ENCODE measurements at regions not wholly inside any gene's neighbourhood (a gene's known extent, or its start where the extent isn't known, plus 50 kb on each side); places are given as distances from the start of the nearest gene placed in this dataset.

- no peaks in the 10 kb centered on the region for H3K4me1 ChIP-seq (ENCODE audit: control insufficient read depth in 4 of 4, insufficient read depth in 4 of 4, low read length in 3 of 4)
- no peak for TF ChIP-seq GABPA (IDR thresholded peaks at IDR 0.05 in 1 of 2, conservative IDR thresholded peaks at IDR 0.05 in 1 of 2)
- no peak for TF ChIP-seq JUND (IDR thresholded peaks at IDR 0.05)
- TF ChIP-seq TAF1 (conservative IDR thresholded peaks at IDR 0.05) = no peak
- no peak for TF ChIP-seq FOXA2 (IDR thresholded peaks at IDR 0.05)
- no peak for TF ChIP-seq FOXA1 (IDR thresholded peaks at IDR 0.05)
- TF ChIP-seq CTCF (IDR thresholded peaks at IDR 0.05; ENCODE audit: low read depth, low read length, missing input control) = no peak
- TF ChIP-seq ZBTB33 (IDR thresholded peaks at IDR 0.05) = no peak
- no peak for TF ChIP-seq SP1 (IDR thresholded peaks at IDR 0.05)
- no peak overlapping the region for H3K9ac ChIP-seq (ENCODE audit: low read depth in 1 of 2, low read length in 2 of 2)
- WGBS = 87% methylated on average over 4 of the region's 4 CpGs
- H3K27ac ChIP-seq (ENCODE audit: low read depth in 1 of 2, low read length in 2 of 2) = no peak overlapping the region
- no peaks in the 10 kb centered on the region for H3K9me3 ChIP-seq (ENCODE audit: control insufficient read depth in 4 of 4, low read length in 3 of 4)
- DNase-seq (ENCODE audit: low spot score) = no peak
- H3K27me3 ChIP-seq (ENCODE audit: control insufficient read depth in 4 of 4, insufficient read depth in 4 of 4, low read length in 3 of 4) = no peaks in the 10 kb centered on the region
- H3K4me3 ChIP-seq (ENCODE audit: low read depth in 1 of 3, low read length in 3 of 3) = no peak overlapping the region
- H3K36me3 ChIP-seq (ENCODE audit: control insufficient read depth in 4 of 4, insufficient read depth in 3 of 4, low read depth in 1 of 4, low read length in 3 of 4) = no peaks in the 10 kb centered on the region
These were observed 372.7 kb upstream of the RGS17 start for GRCh38 chr6:153503810-153504209.

GRCh38 chr6:153493501-153493900 is 362.4 kb upstream of the RGS17 start:
- peaks cover 0 to 3% (median 0%) of the 10 kb centered on the region in 4 donors for H3K9me3 ChIP-seq (ENCODE audit: control insufficient read depth in 4 of 4, low read length in 3 of 4)
- H3K4me3 ChIP-seq (ENCODE audit: low read depth in 1 of 3, low read length in 3 of 3) = no peak overlapping the region
- no peak for DNase-seq (ENCODE audit: low spot score)
- no peaks in the 10 kb centered on the region for H3K4me1 ChIP-seq (ENCODE audit: control insufficient read depth in 4 of 4, insufficient read depth in 4 of 4, low read length in 3 of 4)
- 68% methylated on average over 2 of the region's 2 CpGs for WGBS
- peaks cover 0 to 3% (median 0%) of the 10 kb centered on the region in 4 donors for H3K27me3 ChIP-seq (ENCODE audit: control insufficient read depth in 4 of 4, insufficient read depth in 4 of 4, low read length in 3 of 4)
- H3K36me3 ChIP-seq (ENCODE audit: control insufficient read depth in 4 of 4, insufficient read depth in 3 of 4, low read depth in 1 of 4, low read length in 3 of 4) = no peaks in the 10 kb centered on the region
- H3K27ac ChIP-seq (ENCODE audit: low read depth in 1 of 2, low read length in 2 of 2) = no peak overlapping the region
- H3K9ac ChIP-seq (ENCODE audit: low read depth in 1 of 2, low read length in 2 of 2) = no peak overlapping the region
- TF ChIP-seq ATF3 (IDR thresholded peaks at IDR 0.05) (no peak), EGR1 (IDR thresholded peaks at IDR 0.05; ENCODE audit: low read depth in 2 of 2) (no peak), ZBTB33 (IDR thresholded peaks at IDR 0.05) (no peak), SP1 (IDR thresholded peaks at IDR 0.05) (no peak)

- H3K9ac ChIP-seq (ENCODE audit: low read depth in 1 of 2, low read length in 2 of 2) = no peak overlapping the region
- no peak for DNase-seq (ENCODE audit: low spot score)
- no peak overlapping the region for H3K4me3 ChIP-seq (ENCODE audit: low read depth in 1 of 3, low read length in 3 of 3)
- TF ChIP-seq REST (IDR thresholded peaks at IDR 0.05) (no peak), ZBTB33 (IDR thresholded peaks at IDR 0.05) (no peak), RXRA (IDR thresholded peaks at IDR 0.05) (no peak), MAX (IDR thresholded peaks at IDR 0.05) (no peak), HNF4G (IDR thresholded peaks at IDR 0.05) (no peak)
- H3K4me1 ChIP-seq (ENCODE audit: control insufficient read depth in 4 of 4, insufficient read depth in 4 of 4, low read length in 3 of 4) = no peaks in the 10 kb centered on the region
- H3K9me3 ChIP-seq (ENCODE audit: control insufficient read depth in 4 of 4, low read length in 3 of 4) = peaks cover 0 to 8% (median under 1%) of the 10 kb centered on the region in 4 donors
- H3K27me3 ChIP-seq (ENCODE audit: control insufficient read depth in 4 of 4, insufficient read depth in 4 of 4, low read length in 3 of 4) = peaks cover 0 to 4% (median 0%) of the 10 kb centered on the region in 4 donors
- H3K27ac ChIP-seq (ENCODE audit: low read depth in 1 of 2, low read length in 2 of 2) = no peak overlapping the region
- no peaks in the 10 kb centered on the region for H3K36me3 ChIP-seq (ENCODE audit: control insufficient read depth in 4 of 4, insufficient read depth in 3 of 4, low read depth in 1 of 4, low read length in 3 of 4)
- WGBS = 62% methylated on average over 4 of the region's 4 CpGs
These were observed 358.4 kb upstream of the RGS17 start for GRCh38 chr6:153489479-153489878.
